ENCODE measurements at regions not wholly inside any gene's neighbourhood (a gene's known extent, or its start where the extent isn't known, plus 50 kb on each side); places are given as distances from the start of the nearest gene placed in this dataset.

- no peak for TF ChIP-seq ZFX (IDR thresholded peaks at IDR 0.05; ENCODE audit: borderline replicate concordance)
- no peak for TF ChIP-seq CTCF (IDR thresholded peaks at IDR 0.05)
- no peak overlapping the region for H3K27ac ChIP-seq
Measured at GRCh38 chr5:108617467-108618435, 129.9 kb upstream of the FER start.

GRCh38 chr5:108615216-108615615 lies 132.5 kb upstream of the FER start:
- TF ChIP-seq CTCF (IDR thresholded peaks at IDR 0.05) (no peak), ZFX (IDR thresholded peaks at IDR 0.05; ENCODE audit: borderline replicate concordance) (no peak)
- no peak overlapping the region for H3K27ac ChIP-seq

- no peak for TF ChIP-seq ZFX (IDR thresholded peaks at IDR 0.05; ENCODE audit: borderline replicate concordance)
- no peak for TF ChIP-seq CTCF (IDR thresholded peaks at IDR 0.05)
- no peak overlapping the region for H3K27ac ChIP-seq
Measured at GRCh38 chr5:108607421-108607820, 140.3 kb upstream of the FER start.

GRCh38 chr5:108606185-108606584 lies 141.5 kb upstream of the FER start:
- TF ChIP-seq CTCF (IDR thresholded peaks at IDR 0.05) (no peak), ZFX (IDR thresholded peaks at IDR 0.05; ENCODE audit: borderline replicate concordance) (no peak)
- H3K27ac ChIP-seq = no peak overlapping the region

- no peak for TF ChIP-seq ZFX (IDR thresholded peaks at IDR 0.05; ENCODE audit: borderline replicate concordance)
- no peak for TF ChIP-seq CTCF (IDR thresholded peaks at IDR 0.05)
- H3K27ac ChIP-seq = no peak overlapping the region
Measured at GRCh38 chr5:108602830-108603229, 144.9 kb upstream of the FER start.

- TF ChIP-seq CTCF (IDR thresholded peaks at IDR 0.05) (no peak), ZFX (IDR thresholded peaks at IDR 0.05; ENCODE audit: borderline replicate concordance) (no peak)
- no peak overlapping the region for H3K27ac ChIP-seq
Measured at GRCh38 chr5:108590799-108591198, 156.9 kb upstream of the FER start.

GRCh38 chr5:108588323-108588722 lies 159.4 kb upstream of the FER start:
- no peak overlapping the region for H3K27ac ChIP-seq
- no peak for TF ChIP-seq CTCF (IDR thresholded peaks at IDR 0.05)
- TF ChIP-seq ZFX (IDR thresholded peaks at IDR 0.05; ENCODE audit: borderline replicate concordance) = no peak

Data from 22Rv1 (cell line).